DMS114 treated with DMSO at 0.1 percent for 48 hours (cell line): ENCODE measurements at regions not wholly inside any gene's neighbourhood (a gene's known extent, or its start where the extent isn't known, plus 50 kb on each side); places are given as distances from the start of the nearest gene placed in this dataset.

Source experiments
- DNase-seq: peaks from one replicate; lab custom pipeline; 2025; ENCODE audit not compliant: unreplicated experiment; lab: John Stamatoyannopoulos, UW

GRCh38 chr2:121895723-121896571 lies 140.5 kb downstream of the TSN start:
- DNase-seq, result no peak

- peak; percentile 11 for DNase-seq
These were observed 142.0 kb downstream of the TSN start for GRCh38 chr2:121897335-121897970.

- no peak for DNase-seq
These were observed 143.0 kb downstream of the TSN start for GRCh38 chr2:121898483-121898882.

GRCh38 chr2:121900391-121900790 lies 144.9 kb downstream of the TSN start:
- no peak for DNase-seq

GRCh38 chr2:121902171-121902591 lies 146.7 kb downstream of the TSN start:
- no peak for DNase-seq

- DNase-seq, result no peak
These were observed 147.2 kb downstream of the TSN start for GRCh38 chr2:121902616-121903015.

GRCh38 chr2:121903037-121903689 lies 147.7 kb downstream of the TSN start:
- no peak for DNase-seq

- no peak for DNase-seq
These were observed 149.2 kb downstream of the TSN start for GRCh38 chr2:121904656-121905055.

- no peak for DNase-seq
These were observed 149.8 kb downstream of the TSN start for GRCh38 chr2:121905201-121905600.

GRCh38 chr2:121906170-121906569 lies 150.7 kb downstream of the TSN start:
- DNase-seq, result no peak

GRCh38 chr2:121907928-121908327 lies 152.5 kb downstream of the TSN start:
- no peak for DNase-seq

GRCh38 chr2:121910139-121910538 lies 154.7 kb downstream of the TSN start:
- no peak for DNase-seq

GRCh38 chr2:121911036-121911435 lies 155.6 kb downstream of the TSN start:
- no peak for DNase-seq

GRCh38 chr2:121917143-121917542 lies 161.7 kb downstream of the TSN start:
- no peak for DNase-seq

GRCh38 chr2:121918231-121918630 lies 162.8 kb downstream of the TSN start:
- DNase-seq, result no peak

- no peak for DNase-seq
These were observed 164.4 kb downstream of the TSN start for GRCh38 chr2:121919803-121920202.

- DNase-seq, result no peak
These were observed 170.0 kb downstream of the TSN start for GRCh38 chr2:121925466-121925865.

GRCh38 chr2:121943285-121943684 lies 187.8 kb downstream of the TSN start:
- DNase-seq, result no peak

GRCh38 chr2:121944072-121944831 lies 188.8 kb downstream of the TSN start:
- DNase-seq, result no peak

GRCh38 chr2:121947674-121948073 lies 192.2 kb downstream of the TSN start:
- no peak for DNase-seq

GRCh38 chr2:121949271-121949670 lies 193.8 kb downstream of the TSN start:
- DNase-seq, result no peak
